ENCODE measurements at regions not wholly inside any gene's neighbourhood (a gene's known extent, or its start where the extent isn't known, plus 50 kb on each side); places are given as distances from the start of the nearest gene placed in this dataset.

DNA sequence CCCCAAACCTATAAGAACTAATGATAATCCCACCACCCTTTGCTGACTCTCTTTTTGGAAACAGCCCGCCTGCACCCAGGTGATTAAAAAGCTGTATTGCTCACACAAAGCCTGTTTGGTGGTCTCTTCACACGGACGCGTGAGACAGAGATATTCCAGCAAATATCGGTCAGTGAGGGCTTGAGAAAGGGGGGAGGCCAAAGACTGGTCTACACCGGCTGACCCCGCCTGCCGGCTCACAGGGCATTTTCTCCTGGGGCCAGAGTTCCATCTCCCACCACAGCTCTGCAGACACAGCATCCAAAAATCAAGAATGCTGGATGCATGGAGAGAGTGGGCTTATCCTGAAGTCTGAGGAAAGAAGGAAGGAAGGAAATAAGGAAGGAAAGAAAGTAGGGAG is 176.0 kb downstream of the SHOX start:
- TF ChIP-seq, protein P1, sequence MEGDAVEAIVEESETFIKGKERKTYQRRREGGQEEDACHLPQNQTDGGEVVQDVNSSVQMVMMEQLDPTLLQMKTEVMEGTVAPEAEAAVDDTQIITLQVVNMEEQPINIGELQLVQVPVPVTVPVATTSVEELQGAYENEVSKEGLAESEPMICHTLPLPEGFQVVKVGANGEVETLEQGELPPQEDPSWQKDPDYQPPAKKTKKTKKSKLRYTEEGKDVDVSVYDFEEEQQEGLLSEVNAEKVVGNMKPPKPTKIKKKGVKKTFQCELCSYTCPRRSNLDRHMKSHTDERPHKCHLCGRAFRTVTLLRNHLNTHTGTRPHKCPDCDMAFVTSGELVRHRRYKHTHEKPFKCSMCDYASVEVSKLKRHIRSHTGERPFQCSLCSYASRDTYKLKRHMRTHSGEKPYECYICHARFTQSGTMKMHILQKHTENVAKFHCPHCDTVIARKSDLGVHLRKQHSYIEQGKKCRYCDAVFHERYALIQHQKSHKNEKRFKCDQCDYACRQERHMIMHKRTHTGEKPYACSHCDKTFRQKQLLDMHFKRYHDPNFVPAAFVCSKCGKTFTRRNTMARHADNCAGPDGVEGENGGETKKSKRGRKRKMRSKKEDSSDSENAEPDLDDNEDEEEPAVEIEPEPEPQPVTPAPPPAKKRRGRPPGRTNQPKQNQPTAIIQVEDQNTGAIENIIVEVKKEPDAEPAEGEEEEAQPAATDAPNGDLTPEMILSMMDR (IDR thresholded peaks at IDR 0.05) = no peak
- TF ChIP-seq POLR2A (IDR thresholded peaks at IDR 0.05) = no peak
